ENCODE measurements at regions not wholly inside any gene's neighbourhood (a gene's known extent, or its start where the extent isn't known, plus 50 kb on each side); places are given as distances from the start of the nearest gene placed in this dataset.

DNA sequence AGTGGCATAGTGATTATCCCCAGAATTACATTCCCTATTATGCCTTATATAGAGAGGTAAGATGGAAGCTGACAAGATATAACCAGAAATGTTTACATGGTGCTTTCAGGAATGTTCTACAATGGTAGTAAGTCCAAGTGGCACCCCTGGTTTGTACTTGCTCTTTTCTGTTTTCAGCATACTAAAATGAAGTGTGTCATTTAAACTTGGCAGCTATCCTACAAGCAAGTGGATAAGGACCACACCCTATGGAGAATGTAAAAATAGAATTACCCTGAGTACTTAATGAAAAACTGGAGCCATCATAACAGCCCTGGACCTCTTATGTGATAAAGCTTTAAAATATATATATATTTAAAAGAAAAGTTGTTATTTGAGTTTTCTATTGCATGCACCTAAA lies 1012.7 kb upstream of the CADM2 start (continued):
- TF ChIP-seq MYNN (IDR thresholded peaks at IDR 0.05) (no peak), MYNN (CRISPR knock-in tag; IDR thresholded peaks at IDR 0.05) (no peak), BDP1 (IDR thresholded peaks at IDR 0.05; ENCODE audit: insufficient read depth, insufficient read length) (no peak), ZNF764 (CRISPR knock-in tag; IDR thresholded peaks at IDR 0.05; ENCODE audit: low read depth) (no peak), ZC3H8 (IDR thresholded peaks at IDR 0.05) (no peak)
- TF ChIP-seq, protein P1, sequence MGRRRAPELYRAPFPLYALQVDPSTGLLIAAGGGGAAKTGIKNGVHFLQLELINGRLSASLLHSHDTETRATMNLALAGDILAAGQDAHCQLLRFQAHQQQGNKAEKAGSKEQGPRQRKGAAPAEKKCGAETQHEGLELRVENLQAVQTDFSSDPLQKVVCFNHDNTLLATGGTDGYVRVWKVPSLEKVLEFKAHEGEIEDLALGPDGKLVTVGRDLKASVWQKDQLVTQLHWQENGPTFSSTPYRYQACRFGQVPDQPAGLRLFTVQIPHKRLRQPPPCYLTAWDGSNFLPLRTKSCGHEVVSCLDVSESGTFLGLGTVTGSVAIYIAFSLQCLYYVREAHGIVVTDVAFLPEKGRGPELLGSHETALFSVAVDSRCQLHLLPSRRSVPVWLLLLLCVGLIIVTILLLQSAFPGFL (CRISPR knock-in tag; IDR thresholded peaks at IDR 0.05) = no peak
- TF ChIP-seq, protein P2, sequence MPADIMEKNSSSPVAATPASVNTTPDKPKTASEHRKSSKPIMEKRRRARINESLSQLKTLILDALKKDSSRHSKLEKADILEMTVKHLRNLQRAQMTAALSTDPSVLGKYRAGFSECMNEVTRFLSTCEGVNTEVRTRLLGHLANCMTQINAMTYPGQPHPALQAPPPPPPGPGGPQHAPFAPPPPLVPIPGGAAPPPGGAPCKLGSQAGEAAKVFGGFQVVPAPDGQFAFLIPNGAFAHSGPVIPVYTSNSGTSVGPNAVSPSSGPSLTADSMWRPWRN (IDR thresholded peaks at IDR 0.05; ENCODE audit: low read depth) = no peak

DNA sequence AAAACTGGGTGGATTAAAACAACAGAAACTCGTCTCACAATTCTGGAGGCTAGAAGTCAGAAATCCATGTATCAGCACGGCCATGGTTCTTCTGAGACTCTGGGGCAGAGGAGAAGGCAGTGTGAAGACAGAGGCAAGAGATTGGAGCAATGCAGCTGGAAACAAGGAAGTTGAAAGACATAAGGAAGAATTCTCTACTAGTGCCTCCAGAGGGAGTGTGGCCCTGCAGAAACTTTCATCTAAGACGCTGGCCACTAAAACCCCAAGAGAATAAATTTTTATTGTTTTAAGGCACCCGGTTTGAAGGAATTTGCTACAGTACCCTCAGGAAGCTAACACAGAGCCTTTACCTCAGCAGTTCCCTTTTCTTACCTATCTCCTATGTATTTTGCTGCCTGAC lies 1012.2 kb upstream of the CADM2 start:
- in situ Hi-C loops (cut with MboI) = no loop called here
- BruUV-seq (replicated peaks) = no TSS peak

More for the DNA sequence above, 1012.2 kb upstream of the CADM2 start:
- H3K79me2 ChIP-seq (ENCODE audit: control insufficient read depth, insufficient read depth, low read length) = no peaks in the 10 kb centered on the region
- H4K20me1 ChIP-seq (replicated peaks; ENCODE audit: control insufficient read depth, insufficient read depth, low read length) = no peaks in the 10 kb centered on the region
- no peak for ATAC-seq
- no peaks in the 10 kb centered on the region for H3K9me1 ChIP-seq (ENCODE audit: control insufficient read depth, insufficient read depth, low read length)
- no peak overlapping the region for H3K4me2 ChIP-seq (ENCODE audit: insufficient read depth, low read length)
- no peaks in the 10 kb centered on the region for H3K4me1 ChIP-seq (replicated peaks in 1 of 2; ENCODE audit: control insufficient read depth in 2 of 2, insufficient read depth in 2 of 2, low read length in 2 of 2)
- no peak overlapping the region for H3K4me3 ChIP-seq
- ChIA-PET POLR2A (no interaction called here), CTCF (ENCODE audit: low intra/inter-chr PET ratio) (no interaction called here)
- H3K9me3 ChIP-seq (replicated peaks; ENCODE audit: control insufficient read depth, insufficient read depth, low read depth, low read length) = no peaks in the 10 kb centered on the region
- H2AFZ ChIP-seq (ENCODE audit: low read depth, low read length) = no peak overlapping the region
- no peak for DNase-seq (ENCODE audit: extremely low read depth in 1 of 4, low spot score in 3 of 4)
- FAIRE-seq = no peak
- H3K36me3 ChIP-seq (ENCODE audit: control insufficient read depth, insufficient read depth, low read length) = no peaks in the 10 kb centered on the region
- intact Hi-C loops (cut with micrococcal nuclease) = no loop called here
- H3K9ac ChIP-seq (ENCODE audit: insufficient read depth in 1 of 2, low read depth in 2 of 2, low read length in 2 of 2) = no peak overlapping the region
- WGBS (ENCODE audit: insufficient coverage, low coverage, missing lambda C conversion rate) = 0% methylated on average over 4 of the region's 4 CpGs
- H3K27ac ChIP-seq (ENCODE audit: extremely low read depth, low read depth, low read length) = no peak overlapping the region
- H3K27me3 ChIP-seq (ENCODE audit: control insufficient read depth in 2 of 2, insufficient read depth in 2 of 2, low read length in 2 of 2) = no peaks in the 10 kb centered on the region
- TF ChIP-seq ZNF232 (CRISPR knock-in tag; IDR thresholded peaks at IDR 0.05) = no peak
- TF ChIP-seq, protein P3, sequence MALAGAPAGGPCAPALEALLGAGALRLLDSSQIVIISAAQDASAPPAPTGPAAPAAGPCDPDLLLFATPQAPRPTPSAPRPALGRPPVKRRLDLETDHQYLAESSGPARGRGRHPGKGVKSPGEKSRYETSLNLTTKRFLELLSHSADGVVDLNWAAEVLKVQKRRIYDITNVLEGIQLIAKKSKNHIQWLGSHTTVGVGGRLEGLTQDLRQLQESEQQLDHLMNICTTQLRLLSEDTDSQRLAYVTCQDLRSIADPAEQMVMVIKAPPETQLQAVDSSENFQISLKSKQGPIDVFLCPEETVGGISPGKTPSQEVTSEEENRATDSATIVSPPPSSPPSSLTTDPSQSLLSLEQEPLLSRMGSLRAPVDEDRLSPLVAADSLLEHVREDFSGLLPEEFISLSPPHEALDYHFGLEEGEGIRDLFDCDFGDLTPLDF (CRISPR knock-in tag; IDR thresholded peaks at IDR 0.05) = no peak
- TF ChIP-seq, protein P4, sequence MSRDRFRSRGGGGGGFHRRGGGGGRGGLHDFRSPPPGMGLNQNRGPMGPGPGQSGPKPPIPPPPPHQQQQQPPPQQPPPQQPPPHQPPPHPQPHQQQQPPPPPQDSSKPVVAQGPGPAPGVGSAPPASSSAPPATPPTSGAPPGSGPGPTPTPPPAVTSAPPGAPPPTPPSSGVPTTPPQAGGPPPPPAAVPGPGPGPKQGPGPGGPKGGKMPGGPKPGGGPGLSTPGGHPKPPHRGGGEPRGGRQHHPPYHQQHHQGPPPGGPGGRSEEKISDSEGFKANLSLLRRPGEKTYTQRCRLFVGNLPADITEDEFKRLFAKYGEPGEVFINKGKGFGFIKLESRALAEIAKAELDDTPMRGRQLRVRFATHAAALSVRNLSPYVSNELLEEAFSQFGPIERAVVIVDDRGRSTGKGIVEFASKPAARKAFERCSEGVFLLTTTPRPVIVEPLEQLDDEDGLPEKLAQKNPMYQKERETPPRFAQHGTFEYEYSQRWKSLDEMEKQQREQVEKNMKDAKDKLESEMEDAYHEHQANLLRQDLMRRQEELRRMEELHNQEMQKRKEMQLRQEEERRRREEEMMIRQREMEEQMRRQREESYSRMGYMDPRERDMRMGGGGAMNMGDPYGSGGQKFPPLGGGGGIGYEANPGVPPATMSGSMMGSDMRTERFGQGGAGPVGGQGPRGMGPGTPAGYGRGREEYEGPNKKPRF (IDR thresholded peaks at IDR 0.05; ENCODE audit: low read depth, low read length) = no peak
- no peak for TF ChIP-seq EHMT2 (IDR thresholded peaks at IDR 0.05)
- TF ChIP-seq NR2F6 (CRISPR knock-in tag; IDR thresholded peaks at IDR 0.05) = no peak
- TF ChIP-seq ZNF165 (CRISPR knock-in tag; IDR thresholded peaks at IDR 0.05; ENCODE audit: borderline replicate concordance) = no peak
- no peak for TF ChIP-seq MCM2 (IDR thresholded peaks at IDR 0.05; ENCODE audit: low read depth)
- TF ChIP-seq ZNF3 (CRISPR knock-in tag; IDR thresholded peaks at IDR 0.05) = no peak
- no peak for TF ChIP-seq PHF8 (IDR thresholded peaks at IDR 0.05; ENCODE audit: borderline replicate concordance, low read length)

Measured in K562 (cell line).